Type B pancreatic cell (in vitro differentiated cells): ENCODE measurements at regions not wholly inside any gene's neighbourhood (a gene's known extent, or its start where the extent isn't known, plus 50 kb on each side); places are given as distances from the start of the nearest gene placed in this dataset.

ENCODE experiments used
- DNase-seq: peaks from one replicate; pipeline ENCODE4 v3.0.0; 2021; ENCODE audit warnings: mixed read lengths; ENCODE audit not compliant: unreplicated experiment; ENCODE audit errors: extremely low spot score
- H3K27ac Mint-ChIP-seq: 2 replicates; pipeline ENCODE4 v1.8.0; 2021; ENCODE audit warnings: mild to moderate bottlenecking, mixed read lengths
- H3K27me3 Mint-ChIP-seq: 2 replicates; pipeline ENCODE4 v1.8.0; 2021; ENCODE audit warnings: mixed read lengths
- H3K36me3 Mint-ChIP-seq: 2 replicates; pipeline ENCODE4 v1.8.0; 2021; ENCODE audit warnings: mixed read lengths
- H3K4me1 Mint-ChIP-seq: one replicate; pipeline ENCODE4 v1.8.0; 2021; ENCODE audit warnings: mixed read lengths; ENCODE audit not compliant: unreplicated experiment
- H3K4me3 Mint-ChIP-seq: 2 replicates; pipeline ENCODE4 v1.8.0; 2021; ENCODE audit warnings: mild to moderate bottlenecking, mixed read lengths
- H3K9me3 Mint-ChIP-seq: 2 replicates; pipeline ENCODE4 v1.8.0; 2021; ENCODE audit warnings: mixed read lengths
- TF ChIP-seq, protein P1 (sequence below): fragments of 200-600 bp; sonication (generic); conservative IDR thresholded peaks from 2 replicates; pipeline ENCODE4 v1.5.0; 2021; ENCODE audit warnings: antibody characterized with exemption, mild to moderate bottlenecking

DNA sequence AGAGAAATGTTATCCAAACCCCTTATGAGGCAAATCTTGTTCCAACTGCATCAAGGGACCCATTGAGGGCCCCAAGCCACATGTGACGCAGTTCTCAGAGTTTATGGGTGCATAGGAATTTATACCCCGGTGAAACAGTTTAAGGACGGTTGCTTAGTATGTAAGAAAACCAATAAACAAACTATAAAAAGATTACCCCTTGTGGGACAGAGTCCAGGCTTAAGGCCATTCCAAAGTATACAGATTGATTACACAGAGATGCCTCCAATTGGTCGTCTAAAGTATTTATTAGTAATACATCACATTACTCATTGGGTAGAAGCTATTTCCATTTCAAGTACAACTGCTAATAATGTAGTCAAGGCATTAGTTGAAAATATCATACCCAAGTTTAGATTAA, 885.0 kb upstream of the MDGA2 start:
- peaks cover 15% of the 10 kb centered on the region for H3K36me3 Mint-ChIP-seq
- H3K27ac Mint-ChIP-seq, result no peak overlapping the region
- H3K4me1 Mint-ChIP-seq, result peaks cover 13% of the 10 kb centered on the region
- DNase-seq, result no peak
- TF ChIP-seq, protein P1, sequence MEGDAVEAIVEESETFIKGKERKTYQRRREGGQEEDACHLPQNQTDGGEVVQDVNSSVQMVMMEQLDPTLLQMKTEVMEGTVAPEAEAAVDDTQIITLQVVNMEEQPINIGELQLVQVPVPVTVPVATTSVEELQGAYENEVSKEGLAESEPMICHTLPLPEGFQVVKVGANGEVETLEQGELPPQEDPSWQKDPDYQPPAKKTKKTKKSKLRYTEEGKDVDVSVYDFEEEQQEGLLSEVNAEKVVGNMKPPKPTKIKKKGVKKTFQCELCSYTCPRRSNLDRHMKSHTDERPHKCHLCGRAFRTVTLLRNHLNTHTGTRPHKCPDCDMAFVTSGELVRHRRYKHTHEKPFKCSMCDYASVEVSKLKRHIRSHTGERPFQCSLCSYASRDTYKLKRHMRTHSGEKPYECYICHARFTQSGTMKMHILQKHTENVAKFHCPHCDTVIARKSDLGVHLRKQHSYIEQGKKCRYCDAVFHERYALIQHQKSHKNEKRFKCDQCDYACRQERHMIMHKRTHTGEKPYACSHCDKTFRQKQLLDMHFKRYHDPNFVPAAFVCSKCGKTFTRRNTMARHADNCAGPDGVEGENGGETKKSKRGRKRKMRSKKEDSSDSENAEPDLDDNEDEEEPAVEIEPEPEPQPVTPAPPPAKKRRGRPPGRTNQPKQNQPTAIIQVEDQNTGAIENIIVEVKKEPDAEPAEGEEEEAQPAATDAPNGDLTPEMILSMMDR, result no peak
- H3K4me3 Mint-ChIP-seq, result no peak overlapping the region
- no peaks in the 10 kb centered on the region for H3K27me3 Mint-ChIP-seq
- H3K9me3 Mint-ChIP-seq, result peaks cover 21% of the 10 kb centered on the region

DNA sequence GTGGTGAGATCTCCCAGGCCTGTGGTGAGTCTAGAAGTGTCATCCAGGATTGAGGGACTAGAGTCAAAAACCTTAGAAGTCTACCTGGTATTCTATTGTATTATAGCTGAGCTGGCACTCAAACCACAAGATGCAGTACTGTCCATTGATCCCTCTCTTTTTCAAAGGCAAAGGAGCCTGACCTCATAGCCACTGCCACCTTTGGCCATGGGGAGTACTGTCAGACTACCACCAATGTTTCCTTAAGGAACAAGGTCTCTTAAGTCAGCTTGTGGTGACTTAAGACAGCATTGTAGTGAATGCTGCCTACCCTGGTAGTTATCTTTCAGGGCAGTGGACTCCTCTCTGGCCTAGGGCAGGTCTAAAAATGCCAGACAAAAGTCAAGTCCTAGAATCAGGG, 878.0 kb upstream of the MDGA2 start:
- H3K27me3 Mint-ChIP-seq, result no peaks in the 10 kb centered on the region
- TF ChIP-seq, protein P1, result no peak
- no peaks in the 10 kb centered on the region for H3K9me3 Mint-ChIP-seq
- H3K4me3 Mint-ChIP-seq, result no peak overlapping the region
- no peak overlapping the region for H3K27ac Mint-ChIP-seq
- no peak for DNase-seq
- H3K4me1 Mint-ChIP-seq, result no peaks in the 10 kb centered on the region
- no peaks in the 10 kb centered on the region for H3K36me3 Mint-ChIP-seq

- H3K4me3 Mint-ChIP-seq, result no peak overlapping the region
- H3K27me3 Mint-ChIP-seq, result no peaks in the 10 kb centered on the region
- no peak overlapping the region for H3K27ac Mint-ChIP-seq
- TF ChIP-seq, protein P1, result no peak
- no peaks in the 10 kb centered on the region for H3K36me3 Mint-ChIP-seq
- no peaks in the 10 kb centered on the region for H3K4me1 Mint-ChIP-seq
- no peak for DNase-seq
- no peaks in the 10 kb centered on the region for H3K9me3 Mint-ChIP-seq
These were observed 871.6 kb upstream of the MDGA2 start for GRCh38 chr14:48546996-48547395.

DNA sequence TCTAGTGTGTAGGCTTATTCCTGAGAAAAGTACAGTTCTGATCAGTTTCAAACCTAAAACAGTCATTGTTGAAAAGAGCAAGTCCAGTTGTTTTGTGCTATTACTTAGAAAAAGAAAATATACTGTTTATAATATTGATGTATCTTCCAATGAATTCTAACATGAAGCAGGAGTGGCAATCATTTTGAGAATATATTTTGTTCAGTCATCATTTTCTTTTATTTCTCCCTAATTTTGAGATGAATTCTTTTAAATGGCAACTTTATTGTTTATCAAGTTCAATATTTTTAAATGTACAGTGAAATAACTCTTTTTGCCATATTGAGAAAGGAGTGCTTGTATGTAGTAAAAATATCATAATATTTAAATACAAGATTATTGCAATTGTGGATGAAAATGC, 862.2 kb upstream of the MDGA2 start:
- Mint-ChIP-seq H3K9me3 (no peaks in the 10 kb centered on the region), H3K4me3 (no peak overlapping the region), H3K27me3 (no peaks in the 10 kb centered on the region), H3K4me1 (no peaks in the 10 kb centered on the region), H3K27ac (no peak overlapping the region), H3K36me3 (no peaks in the 10 kb centered on the region)
- no peak for DNase-seq
- TF ChIP-seq, protein P1, result no peak

DNA sequence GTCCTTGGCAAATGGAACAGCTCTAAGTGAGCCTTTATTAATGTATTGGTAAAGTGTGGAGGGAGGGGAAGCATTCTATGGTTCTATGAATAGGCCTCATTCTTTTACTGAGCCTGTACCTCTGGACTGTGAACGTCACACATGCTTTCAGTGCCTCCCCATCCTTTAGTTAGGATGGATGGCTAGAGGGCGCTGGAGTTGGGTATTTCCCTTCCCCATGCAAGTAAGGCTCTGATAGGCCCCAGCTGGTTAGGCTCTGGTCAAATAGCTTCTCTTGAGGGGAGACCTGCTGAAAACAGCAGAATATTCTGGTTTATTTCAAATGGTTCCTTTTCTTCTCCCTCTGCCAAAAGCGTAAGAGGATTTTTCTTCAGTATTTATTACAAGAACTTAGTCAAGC, 860.9 kb upstream of the MDGA2 start:
- DNase-seq, result no peak
- H3K36me3 Mint-ChIP-seq, result no peaks in the 10 kb centered on the region
- H3K4me1 Mint-ChIP-seq, result no peaks in the 10 kb centered on the region
- H3K4me3 Mint-ChIP-seq, result no peak overlapping the region
- H3K9me3 Mint-ChIP-seq, result no peaks in the 10 kb centered on the region
- no peaks in the 10 kb centered on the region for H3K27me3 Mint-ChIP-seq
- no peak overlapping the region for H3K27ac Mint-ChIP-seq
- TF ChIP-seq, protein P1, result no peak

DNA sequence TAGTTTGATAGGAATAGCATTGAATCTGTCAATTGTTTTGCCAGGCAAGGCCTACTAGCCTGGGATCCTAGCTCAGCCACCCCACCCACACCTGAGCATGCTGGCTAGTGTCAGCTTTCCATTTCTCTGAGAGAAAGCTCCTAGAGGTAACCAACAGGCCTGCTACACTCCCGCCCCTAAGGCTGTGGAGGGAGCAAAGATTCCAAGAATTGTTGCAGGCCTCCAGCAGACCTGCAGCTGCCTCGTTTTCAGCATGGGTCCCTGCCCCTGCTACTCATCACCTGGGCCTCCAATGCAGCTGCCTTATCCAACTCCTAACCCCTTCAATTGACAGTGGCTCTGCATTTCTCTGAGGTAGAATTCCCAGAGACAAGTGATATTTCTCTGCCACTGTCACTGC, 852.4 kb upstream of the MDGA2 start:
- Mint-ChIP-seq H3K4me3 (no peak overlapping the region), H3K27ac (no peak overlapping the region), H3K36me3 (no peaks in the 10 kb centered on the region), H3K27me3 (no peaks in the 10 kb centered on the region), H3K9me3 (no peaks in the 10 kb centered on the region), H3K4me1 (no peaks in the 10 kb centered on the region)
- no peak for DNase-seq
- TF ChIP-seq, protein P1, result no peak
